Adrenal gland (tissue), 9 donors: ENCODE measurements at regions not wholly inside any gene's neighbourhood (a gene's known extent, or its start where the extent isn't known, plus 50 kb on each side); places are given as distances from the start of the nearest gene placed in this dataset.
A peak's percentile ranks its signal among the peaks of the same experiment; 100 is the strongest.

ENCODE experiments used
- DNase-seq, 7 donors: peaks; one replicate each; pipeline ENCODE4 v3.0.0-alpha.2; 2019 to 2020
- H3K27ac ChIP-seq, 5 donors: fragments of 200-600 bp; sonication (generic) in 4 of 5; 1 replicate in 3 of 5; 2 replicates in 2 of 5; pipeline versions ENCODE4 v1.5.1 to v1.8.0; 2016 to 2020; ENCODE audit warnings: mild to moderate bottlenecking in 1 of 5
- H3K27me3 ChIP-seq: fragments of 200-600 bp; 2 replicates; pipeline ENCODE4 v1.8.0; 2021
- H3K36me3 ChIP-seq, 2 donors: fragments of 200-600 bp; replicated peaks in 1 of 2; 1 replicate in 1 of 2; 2 replicates in 1 of 2; pipeline versions ENCODE4 v1.5.1 to v1.8.0; 2018 to 2022
- H3K4me1 ChIP-seq, 2 donors: fragments of 200-600 bp; replicated peaks in 1 of 2; 1 replicate in 1 of 2; 2 replicates in 1 of 2; pipeline versions ENCODE4 v1.5.1 to v1.8.0; 2018 to 2021
- H3K4me3 ChIP-seq, 4 donors: fragments of 200-600 bp; sonication (generic) in 3 of 4; one replicate each; pipeline ENCODE4 v1.5.1; 2016 to 2018
- H3K9me3 ChIP-seq, 3 donors: fragments of 200-600 bp; sonication (generic) in 1 of 3; replicated peaks in 1 of 3; 1 replicate in 2 of 3; 2 replicates in 1 of 3; pipeline versions ENCODE4 v1.5.1 to v1.8.0; 2016 to 2021
- POLR2A ChIP-seq, 2 donors: fragments of 450-650 bp; IDR thresholded peaks; one replicate each; pipeline ENCODE4 v1.6.1; 2017; ENCODE audit warnings: antibody characterized with exemption in 2 of 2, mild to moderate bottlenecking in 2 of 2, moderate library complexity in 1 of 2
- WGBS, 4 donors: extraction: QIAGEN DNeasy Blood & Tissue Kit in 2 of 4; methylation state at CpG; one replicate each; pipeline versions ENCODE4 v1.1.5 to v1.1.7; 2013 to 2017; 5-methylcytosine and 5-hydroxymethylcytosine counted together
- intact Hi-C, 2 donors: fragments of 100-400 bp; cut with DNase I; formaldehyde crosslinking; loops; one replicate each; pipeline versions ENCODE4 v1.14.1 to v1.15.0; 2022 to 2023
- TF ChIP-seq, protein P1 (sequence below), 6 experiments: fragments of 450-650 bp in 4 of 6; fragments of 200-600 bp in 2 of 6; sonication (generic) in 1 of 6; IDR thresholded peaks; 1 replicate in 5 of 6; 2 replicates in 1 of 6; pipeline versions ENCODE4 v1.5.1 to v1.8.0; 2016 to 2021; ENCODE audit warnings: antibody characterized with exemption in 6 of 6, mild to moderate bottlenecking in 2 of 6, moderate library complexity in 1 of 6
- donor health status: healthy with polysubstance abuse.
- donor health status: Bipolar disorder and iron deficiency.
- donor health status: DM: yes; HTN: yes; CAD: no.
- donor health status: DM: no; HTN: no; CAD: no.
- donor health status: DM: no; HTN: no; CAD: no.

DNA sequence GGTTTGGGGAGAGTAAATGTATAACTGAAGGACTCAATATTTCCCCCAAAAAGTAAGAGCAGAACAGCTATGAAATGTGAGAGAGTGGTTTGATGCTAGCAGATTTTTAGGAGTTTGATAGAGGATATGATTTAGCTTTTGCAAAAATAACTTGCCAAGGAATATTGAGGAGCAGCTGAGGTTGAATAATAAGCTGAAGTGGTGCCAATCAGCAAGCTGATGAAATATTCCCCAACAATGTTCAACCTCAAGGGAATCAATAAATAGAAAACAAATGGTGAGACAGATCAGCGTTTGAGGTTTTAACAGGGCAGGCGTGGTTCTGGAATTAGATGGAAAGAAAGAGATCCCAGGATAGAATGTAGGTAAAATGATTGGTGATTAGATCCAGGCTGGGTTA is 413.4 kb upstream of the ADAMTS5 start:
- H3K27me3 ChIP-seq: no peaks in the 10 kb centered on the region
- DNase-seq: no peak
- no peaks in the 10 kb centered on the region for H3K36me3 ChIP-seq
- WGBS, 4 donors: 71 to 85% (median 82%) methylated on average over 2 of the region's 2 CpGs
- H3K9me3 ChIP-seq: no peaks in the 10 kb centered on the region
- H3K27ac ChIP-seq: no peak overlapping the region
- no peak overlapping the region for H3K4me3 ChIP-seq
- intact Hi-C loops: no loop called here
- TF ChIP-seq, protein P1, sequence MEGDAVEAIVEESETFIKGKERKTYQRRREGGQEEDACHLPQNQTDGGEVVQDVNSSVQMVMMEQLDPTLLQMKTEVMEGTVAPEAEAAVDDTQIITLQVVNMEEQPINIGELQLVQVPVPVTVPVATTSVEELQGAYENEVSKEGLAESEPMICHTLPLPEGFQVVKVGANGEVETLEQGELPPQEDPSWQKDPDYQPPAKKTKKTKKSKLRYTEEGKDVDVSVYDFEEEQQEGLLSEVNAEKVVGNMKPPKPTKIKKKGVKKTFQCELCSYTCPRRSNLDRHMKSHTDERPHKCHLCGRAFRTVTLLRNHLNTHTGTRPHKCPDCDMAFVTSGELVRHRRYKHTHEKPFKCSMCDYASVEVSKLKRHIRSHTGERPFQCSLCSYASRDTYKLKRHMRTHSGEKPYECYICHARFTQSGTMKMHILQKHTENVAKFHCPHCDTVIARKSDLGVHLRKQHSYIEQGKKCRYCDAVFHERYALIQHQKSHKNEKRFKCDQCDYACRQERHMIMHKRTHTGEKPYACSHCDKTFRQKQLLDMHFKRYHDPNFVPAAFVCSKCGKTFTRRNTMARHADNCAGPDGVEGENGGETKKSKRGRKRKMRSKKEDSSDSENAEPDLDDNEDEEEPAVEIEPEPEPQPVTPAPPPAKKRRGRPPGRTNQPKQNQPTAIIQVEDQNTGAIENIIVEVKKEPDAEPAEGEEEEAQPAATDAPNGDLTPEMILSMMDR (IDR thresholded peaks at IDR 0.05): no peak
- TF ChIP-seq POLR2A (IDR thresholded peaks at IDR 0.05): no peak
- no peaks in the 10 kb centered on the region for H3K4me1 ChIP-seq

DNA sequence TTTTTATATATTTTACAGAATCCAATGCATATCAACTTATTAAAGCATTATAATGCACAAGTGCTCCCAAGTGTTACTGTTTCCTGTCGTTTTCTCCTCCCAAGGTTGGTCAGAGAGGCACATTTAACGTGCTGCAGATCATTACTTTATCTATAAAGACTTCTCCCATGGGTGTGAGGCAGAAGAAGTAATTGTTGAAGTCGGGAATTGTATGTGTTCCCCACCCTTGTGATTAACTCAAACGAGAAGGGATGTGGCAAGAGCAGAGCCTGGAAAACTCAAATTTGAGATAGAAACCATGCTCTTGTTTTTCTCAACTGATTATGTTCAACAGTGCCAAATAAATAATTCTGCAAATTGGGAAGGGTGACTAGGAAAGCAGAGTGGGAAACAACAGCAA is 412.5 kb upstream of the ADAMTS5 start:
- intact Hi-C loops: no loop called here
- no peaks in the 10 kb centered on the region for H3K36me3 ChIP-seq
- no peaks in the 10 kb centered on the region for H3K9me3 ChIP-seq
- no peak overlapping the region for H3K27ac ChIP-seq
- WGBS, 4 donors: 49 to 57% (median 53%) methylated on average over 4 of the region's 4 CpGs
- TF ChIP-seq, protein P1 (IDR thresholded peaks at IDR 0.05): no peak
- TF ChIP-seq POLR2A (IDR thresholded peaks at IDR 0.05): no peak
- H3K4me1 ChIP-seq: no peaks in the 10 kb centered on the region
- H3K27me3 ChIP-seq: no peaks in the 10 kb centered on the region
- H3K4me3 ChIP-seq: no peak overlapping the region
- DNase-seq: no peak

DNA sequence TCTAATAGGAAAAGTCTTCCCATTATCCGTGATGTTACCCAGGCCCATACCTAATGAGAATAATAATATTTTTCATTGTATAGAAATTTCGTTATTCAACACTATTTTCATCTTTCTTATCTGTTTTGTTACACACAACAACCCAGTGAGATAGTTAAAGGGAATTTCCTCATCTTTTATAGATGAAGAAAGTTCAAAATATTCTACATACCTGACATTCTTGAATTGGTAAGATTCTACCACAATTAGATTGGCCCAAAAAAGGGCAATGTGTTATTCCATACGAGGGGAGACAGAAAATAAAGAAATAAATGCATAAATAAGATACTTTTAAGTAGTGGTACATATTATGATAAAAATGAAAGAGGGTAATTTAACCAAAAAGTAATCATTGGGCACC is 405.5 kb upstream of the ADAMTS5 start:
- no peak for DNase-seq
- WGBS, 4 donors: 64 to 77% (median 71%) methylated on average over 3 of the region's 3 CpGs
- H3K27me3 ChIP-seq: no peaks in the 10 kb centered on the region
- H3K4me3 ChIP-seq: no peak overlapping the region
- H3K27ac ChIP-seq: no peak overlapping the region
- TF ChIP-seq, protein P1 (IDR thresholded peaks at IDR 0.05): no peak
- no peak for TF ChIP-seq POLR2A (IDR thresholded peaks at IDR 0.05)
- H3K9me3 ChIP-seq: no peaks in the 10 kb centered on the region
- H3K4me1 ChIP-seq: peaks cover 12 to 17% of the 10 kb centered on the region in 2 donors
- intact Hi-C loops: no loop called here
- no peaks in the 10 kb centered on the region for H3K36me3 ChIP-seq

DNA sequence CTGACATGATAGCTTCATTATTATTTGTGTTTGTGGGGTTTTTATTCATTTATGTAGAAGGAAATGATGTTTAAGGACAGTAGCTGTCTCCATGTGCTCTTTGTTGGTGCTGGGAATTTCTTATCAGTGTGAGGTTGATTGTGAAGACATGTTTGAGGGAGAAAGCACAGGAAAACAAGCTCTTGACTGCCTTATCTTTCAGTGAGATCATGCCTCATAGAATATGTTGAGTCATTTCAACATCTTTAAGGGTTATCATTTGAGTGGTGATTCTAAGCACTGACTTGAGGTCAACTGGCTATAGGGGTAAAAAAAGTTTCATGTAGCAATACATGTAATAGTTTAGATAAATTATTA is 405.1 kb upstream of the ADAMTS5 start:
- Histone ChIP-seq H3K27ac (peak overlapping the region in 2 of 5 donors; percentile 30 to 36), H3K36me3 (no peaks in the 10 kb centered on the region), H3K4me3 (no peak overlapping the region), H3K4me1 (peaks cover 12 to 17% of the 10 kb centered on the region in 2 donors), H3K9me3 (no peaks in the 10 kb centered on the region), H3K27me3 (no peaks in the 10 kb centered on the region)
- intact Hi-C loops: no loop called here
- TF ChIP-seq POLR2A (IDR thresholded peaks at IDR 0.05): no peak
- TF ChIP-seq, protein P1 (IDR thresholded peaks at IDR 0.05): no peak
- DNase-seq: no peak
